Esophagus muscularis mucosa (tissue), 4 donors: ENCODE measurements at regions not wholly inside any gene's neighbourhood (a gene's known extent, or its start where the extent isn't known, plus 50 kb on each side); places are given as distances from the start of the nearest gene placed in this dataset.

Experiments
- DNase-seq: peaks from one replicate; pipeline ENCODE4 v3.0.0-alpha.2; 2017; ENCODE audit errors: extremely low spot score
- H3K27ac ChIP-seq, 4 donors: fragments of 200-600 bp; sonication (generic); replicated peaks in 1 of 4; 1 replicate in 3 of 4; 2 replicates in 1 of 4; pipeline ENCODE4 v1.5.1; 2016 to 2019; ENCODE audit warnings: mild to moderate bottlenecking in 1 of 4
- H3K27me3 ChIP-seq, 4 donors: fragments of 200-600 bp; sonication (generic); one replicate each; pipeline versions ENCODE4 v1.5.1 to v1.6.0; 2016 to 2019
- H3K36me3 ChIP-seq, 4 donors: fragments of 200-600 bp; sonication (generic); one replicate each; pipeline ENCODE4 v1.5.1; 2016 to 2019
- H3K4me1 ChIP-seq, 4 donors: fragments of 200-600 bp; sonication (generic); one replicate each; pipeline ENCODE4 v1.5.1; 2016 to 2019
- H3K4me3 ChIP-seq, 4 donors: fragments of 200-600 bp; sonication (generic); 1 replicate in 2 of 4; 2 replicates in 2 of 4; pipeline ENCODE4 v1.5.1; 2016 to 2019; ENCODE audit warnings: mild to moderate bottlenecking in 4 of 4, moderate library complexity in 1 of 4
- H3K9me3 ChIP-seq, 4 donors: fragments of 200-600 bp; sonication (generic); 1 replicate in 3 of 4; 2 replicates in 1 of 4; pipeline ENCODE4 v1.5.1; 2016 to 2019
- EP300 ChIP-seq: sonication (generic); formaldehyde crosslinking; IDR thresholded peaks from one replicate; pipeline ENCODE4 v1.6.1; 2017; ENCODE audit warnings: antibody characterized with exemption
- POLR2A ChIP-seq: fragments of 450-650 bp; IDR thresholded peaks from one replicate; pipeline ENCODE4 v1.6.1; 2017; ENCODE audit warnings: antibody characterized with exemption, moderate library complexity, mild to moderate bottlenecking, low read depth
- POLR2AphosphoS5 ChIP-seq, 2 donors: sonication (generic); formaldehyde crosslinking; IDR thresholded peaks; one replicate each; pipeline ENCODE4 v1.6.1; 2017; ENCODE audit warnings: antibody characterized with exemption in 2 of 2
- WGBS: methylation state at CpG from one replicate; pipeline ENCODE4 v1.1.5; 2018; 5-methylcytosine and 5-hydroxymethylcytosine counted together
- intact Hi-C: fragments of 100-400 bp; cut with DNase I; formaldehyde crosslinking; loops from one replicate; pipeline ENCODE4 v1.15.1; 2023
- TF ChIP-seq, protein P1 (sequence below), 3 experiments: fragments of 200-600 bp in 2 of 3; fragments of 450-650 bp in 1 of 3; sonication (generic) in 2 of 3; IDR thresholded peaks; one replicate each; pipeline ENCODE4 v1.5.1; 2017 to 2019; ENCODE audit warnings: antibody characterized with exemption in 3 of 3, mild to moderate bottlenecking in 2 of 3, moderate library complexity in 1 of 3

DNA sequence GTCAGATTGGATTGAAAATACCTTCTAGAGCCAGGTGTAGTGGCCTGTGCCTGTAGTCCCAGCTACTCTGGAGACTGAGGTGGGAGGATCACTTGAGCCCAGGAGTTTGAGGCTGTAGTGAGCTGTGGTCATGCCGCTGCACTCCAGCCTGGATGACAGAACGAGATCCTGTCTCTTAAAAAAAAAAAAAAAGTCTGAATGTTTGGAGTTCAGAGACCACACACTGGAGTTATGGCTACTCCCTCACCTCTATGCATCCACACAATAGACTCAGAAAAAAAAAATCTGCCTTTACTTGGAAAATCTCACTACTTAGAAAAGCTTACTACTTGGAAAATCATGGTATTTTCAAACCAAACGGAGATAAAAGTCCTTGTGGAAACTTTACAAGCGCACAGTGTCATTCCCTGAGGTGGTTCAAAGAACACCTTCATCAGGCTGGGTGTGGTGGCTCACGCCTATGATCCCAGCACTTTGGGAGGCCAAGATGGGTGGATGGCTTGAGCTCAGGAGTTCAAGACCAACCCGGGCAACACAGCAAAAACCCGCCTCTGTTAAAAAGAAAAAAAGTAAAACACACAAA is 63.9 kb upstream of the PICALM start:
- peaks cover 0 to 28% (median 21%) of the 10 kb centered on the region in 4 donors for H3K4me1 ChIP-seq
- H3K27ac ChIP-seq: no peak overlapping the region
- intact Hi-C loops: no loop called here
- TF ChIP-seq EP300 (no peak), POLR2AphosphoS5 (IDR thresholded peaks at IDR 0.05) (no peak), POLR2A (no peak)
- no peak overlapping the region for H3K4me3 ChIP-seq
- no peak for DNase-seq
- no peaks in the 10 kb centered on the region for H3K27me3 ChIP-seq
- no peaks in the 10 kb centered on the region for H3K36me3 ChIP-seq
- WGBS: 93% methylated on average over 7 of the region's 7 CpGs
- no peaks in the 10 kb centered on the region for H3K9me3 ChIP-seq

DNA sequence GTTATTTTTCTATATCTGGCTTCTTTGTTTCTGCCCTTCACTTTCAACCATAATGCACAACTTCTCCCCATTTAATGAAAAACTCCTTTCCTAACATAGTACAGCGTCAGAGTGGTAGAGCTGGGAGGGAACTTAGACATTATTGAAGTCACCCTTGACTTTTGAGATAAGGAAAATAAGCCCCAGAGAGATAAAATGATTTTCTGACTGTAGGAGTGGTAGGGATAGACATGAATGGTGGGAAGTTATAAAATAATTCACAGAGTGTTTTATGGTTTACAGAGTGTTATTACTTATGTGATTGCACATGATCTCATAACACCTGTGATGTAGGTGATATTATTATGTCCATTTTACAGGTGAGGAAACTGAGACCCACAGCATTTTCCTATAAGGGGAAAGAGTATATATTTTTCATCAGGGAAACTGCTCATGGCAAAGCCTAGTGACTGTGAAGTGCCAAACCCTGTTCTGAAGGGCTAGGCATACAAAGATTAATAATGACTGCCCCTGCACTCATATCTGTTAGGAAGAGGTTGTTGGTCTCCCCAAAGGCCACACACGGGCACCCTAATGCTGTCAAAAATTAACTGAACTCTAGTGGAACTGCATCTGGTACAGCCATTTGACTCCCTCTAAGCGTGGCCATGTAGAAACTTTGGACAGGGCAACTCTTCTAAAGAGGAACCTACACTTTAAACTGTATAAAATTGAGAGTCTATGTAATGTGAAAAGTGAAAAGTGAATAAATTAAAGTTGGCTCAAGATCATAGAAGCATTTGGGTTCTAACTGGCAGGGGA is 61.1 kb upstream of the PICALM start:
- TF ChIP-seq, protein P1, sequence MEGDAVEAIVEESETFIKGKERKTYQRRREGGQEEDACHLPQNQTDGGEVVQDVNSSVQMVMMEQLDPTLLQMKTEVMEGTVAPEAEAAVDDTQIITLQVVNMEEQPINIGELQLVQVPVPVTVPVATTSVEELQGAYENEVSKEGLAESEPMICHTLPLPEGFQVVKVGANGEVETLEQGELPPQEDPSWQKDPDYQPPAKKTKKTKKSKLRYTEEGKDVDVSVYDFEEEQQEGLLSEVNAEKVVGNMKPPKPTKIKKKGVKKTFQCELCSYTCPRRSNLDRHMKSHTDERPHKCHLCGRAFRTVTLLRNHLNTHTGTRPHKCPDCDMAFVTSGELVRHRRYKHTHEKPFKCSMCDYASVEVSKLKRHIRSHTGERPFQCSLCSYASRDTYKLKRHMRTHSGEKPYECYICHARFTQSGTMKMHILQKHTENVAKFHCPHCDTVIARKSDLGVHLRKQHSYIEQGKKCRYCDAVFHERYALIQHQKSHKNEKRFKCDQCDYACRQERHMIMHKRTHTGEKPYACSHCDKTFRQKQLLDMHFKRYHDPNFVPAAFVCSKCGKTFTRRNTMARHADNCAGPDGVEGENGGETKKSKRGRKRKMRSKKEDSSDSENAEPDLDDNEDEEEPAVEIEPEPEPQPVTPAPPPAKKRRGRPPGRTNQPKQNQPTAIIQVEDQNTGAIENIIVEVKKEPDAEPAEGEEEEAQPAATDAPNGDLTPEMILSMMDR (IDR thresholded peaks at IDR 0.05): no peak
- TF ChIP-seq EP300 (no peak), POLR2A (no peak), POLR2AphosphoS5 (IDR thresholded peaks at IDR 0.05) (no peak)
- WGBS: 91% methylated on average over 3 of the region's 3 CpGs
- Histone ChIP-seq H3K27me3 (no peaks in the 10 kb centered on the region), H3K36me3 (no peaks in the 10 kb centered on the region), H3K27ac (no peak overlapping the region), H3K4me1 (peaks cover 0 to 8% (median 3%) of the 10 kb centered on the region in 4 donors), H3K9me3 (no peaks in the 10 kb centered on the region), H3K4me3 (no peak overlapping the region)
- intact Hi-C loops: loop anchor here (10.0 kb wide), 1 partner anchor 65 kb away; the partner anchor contains the start of gene PICALM
- no peak for DNase-seq

DNA sequence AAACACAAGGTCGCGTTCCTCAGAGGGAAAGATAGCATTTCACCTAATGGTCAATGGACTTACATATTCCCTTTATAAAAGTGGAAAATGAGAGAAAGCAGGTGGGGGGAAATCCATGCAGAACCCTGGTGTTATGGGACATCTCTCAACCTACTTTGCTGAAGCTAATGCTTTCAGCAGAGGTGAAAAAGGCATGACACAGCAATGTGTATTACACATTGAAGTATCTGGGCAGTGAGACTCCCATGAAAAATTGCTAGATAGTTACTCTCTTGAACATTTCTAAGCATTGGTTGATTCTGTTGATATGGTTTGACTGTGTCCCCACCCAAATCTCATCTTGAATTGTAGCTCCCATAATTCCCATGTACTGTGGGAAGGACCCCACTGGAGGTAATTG is 60.0 kb upstream of the PICALM start:
- WGBS: 100% methylated on average over 2 of the region's 2 CpGs
- no peak overlapping the region for H3K27ac ChIP-seq
- H3K4me1 ChIP-seq: peaks cover 0 to under 1% (median 0%) of the 10 kb centered on the region in 4 donors
- TF ChIP-seq POLR2A (no peak), POLR2AphosphoS5 (IDR thresholded peaks at IDR 0.05) (no peak), EP300 (no peak)
- TF ChIP-seq, protein P1 (IDR thresholded peaks at IDR 0.05): no peak
- no peaks in the 10 kb centered on the region for H3K9me3 ChIP-seq
- intact Hi-C loops: loop anchor here (10.0 kb wide), 1 partner anchor 64 kb away; the partner anchor contains the start of gene PICALM
- no peaks in the 10 kb centered on the region for H3K27me3 ChIP-seq
- no peak overlapping the region for H3K4me3 ChIP-seq
- no peak for DNase-seq
- H3K36me3 ChIP-seq: no peaks in the 10 kb centered on the region

DNA sequence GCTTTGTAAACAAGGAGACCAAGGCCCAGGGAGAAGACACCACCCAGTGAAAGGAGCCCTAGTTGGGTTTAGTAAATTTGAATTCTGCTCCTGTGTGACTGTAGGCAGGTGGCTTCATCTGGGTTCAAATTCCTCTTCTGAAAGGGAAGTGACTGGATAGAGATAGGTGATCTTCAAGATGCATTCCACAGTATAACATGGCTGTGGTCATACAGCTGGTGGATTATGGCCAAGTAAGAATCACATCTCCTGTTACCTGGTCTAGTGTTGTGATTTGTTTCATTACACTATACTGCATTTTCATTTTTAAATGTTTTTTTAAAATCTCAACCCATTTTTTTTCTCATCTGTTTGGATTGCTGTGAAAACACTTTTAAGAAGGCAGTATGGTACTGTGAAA is 58.0 kb upstream of the PICALM start:
- Histone ChIP-seq H3K27ac (no peak overlapping the region), H3K27me3 (no peaks in the 10 kb centered on the region), H3K36me3 (no peaks in the 10 kb centered on the region), H3K4me1 (peaks cover 0 to 9% (median 7%) of the 10 kb centered on the region in 4 donors), H3K9me3 (no peaks in the 10 kb centered on the region), H3K4me3 (no peak overlapping the region)
- intact Hi-C loops: loop anchor here (10.0 kb wide), 1 partner anchor 62 kb away; the partner anchor contains the start of gene PICALM
- TF ChIP-seq EP300 (no peak), POLR2AphosphoS5 (IDR thresholded peaks at IDR 0.05) (no peak), POLR2A (no peak)
- TF ChIP-seq, protein P1 (IDR thresholded peaks at IDR 0.05): no peak
- DNase-seq: no peak
